A549 (cell line): ENCODE measurements at regions not wholly inside any gene's neighbourhood (a gene's known extent, or its start where the extent isn't known, plus 50 kb on each side); places are given as distances from the start of the nearest gene placed in this dataset.

Experiments
- ATAC-seq, 2 experiments: fragments of 200-7000 bp in 1 of 2; fragments of >200 bp in 1 of 2; cut with Nextera tagmentation in 1 of 2; cut with Tn5 transposase in 1 of 2; 3 replicates each; pipeline versions ENCODE4 v1.8.0 to v1.9.1; 2018 to 2020; ENCODE audit warnings: mild to moderate bottlenecking in 1 of 2, moderate library complexity in 1 of 2
- CTCF ChIA-PET: fragments of 300-600 bp; sonication (Branson Sonifier 250); formaldehyde crosslinking; extraction: SDS; loops from one replicate; lab custom pipeline; 2021; ENCODE audit warnings: antibody characterized with exemption, inconsistent platforms; lab: Yijun Ruan, JAX
- POLR2A ChIA-PET: fragments of 350-600 bp; formaldehyde crosslinking; extraction: SDS; loops from one replicate; lab custom pipeline; 2021; ENCODE audit warnings: antibody characterized with exemption, inconsistent platforms; lab: Yijun Ruan, JAX
- DNase-seq, 2 experiments: peaks; one replicate each; pipeline versions ENCODE4 v3.0.0 to v3.0.0-alpha.2; 2011 to 2016; ENCODE audit warnings: low read depth in 1 of 2, low spot score in 1 of 2
- FAIRE-seq: peaks from 2 replicates; lab custom pipeline; 2011; peaks lifted over from hg19 to GRCh38; lab: Jason Lieb, UNC
- H3K27ac ChIP-seq, 2 experiments: fragments of >200 bp; sonication (Bioruptor Twin); formaldehyde crosslinking; 3 replicates each; pipeline ENCODE4 v1.5.1; 2016 to 2017
- H3K4me1 ChIP-seq: fragments of >200 bp; sonication (Bioruptor Twin); formaldehyde crosslinking; 3 replicates; pipeline ENCODE4 v1.6.1; 2016
- H3K4me2 ChIP-seq: fragments of >200 bp; sonication (Bioruptor Twin); formaldehyde crosslinking; 3 replicates; pipeline ENCODE4 v1.6.1; 2016
- H3K4me3 ChIP-seq: fragments of >200 bp; sonication (Bioruptor Twin); formaldehyde crosslinking; 3 replicates; pipeline ENCODE4 v1.5.1; 2016
- H3K9me3 ChIP-seq: fragments of >200 bp; sonication (Bioruptor Twin); formaldehyde crosslinking; 3 replicates; pipeline ENCODE4 v1.6.1; 2016
- CBX2 ChIP-seq: fragments of 200-600 bp; sonication (generic); IDR thresholded peaks from 2 replicates; pipeline ENCODE4 v1.6.1; 2016; ENCODE audit warnings: low read depth, mild to moderate bottlenecking, borderline replicate concordance
- CEBPB ChIP-seq, 2 experiments: fragments of >200 bp in 1 of 2; sonication (Bioruptor Twin) in 1 of 2; formaldehyde crosslinking in 1 of 2; IDR thresholded peaks; 2 replicates each; pipeline ENCODE4 v1.6.1; 2012 to 2016
- CHD4 ChIP-seq: fragments of 200-600 bp; sonication (generic); IDR thresholded peaks from 2 replicates; pipeline ENCODE4 v1.6.1; 2016; ENCODE audit warnings: antibody characterized with exemption, mild to moderate bottlenecking, borderline replicate concordance
- EHMT2 ChIP-seq: fragments of 200-600 bp; sonication (generic); IDR thresholded peaks from 2 replicates; pipeline ENCODE4 v1.6.1; 2016; ENCODE audit warnings: antibody characterized with exemption, low read depth, mild to moderate bottlenecking, moderate library complexity
- ESRRA ChIP-seq: fragments of 150-350 bp; IDR thresholded peaks from 2 replicates; pipeline ENCODE4 v1.6.1; 2014; ENCODE audit warnings: mild to moderate bottlenecking, low read length, borderline replicate concordance
- FOSL2 ChIP-seq, 2 experiments: fragments of 450-650 bp in 1 of 2; fragments of >200 bp in 1 of 2; sonication (Bioruptor Twin) in 1 of 2; formaldehyde crosslinking; IDR thresholded peaks; 2 replicates each; pipeline versions ENCODE4 v1.5.0 to v1.6.1; 2016 to 2020; ENCODE audit warnings: mild to moderate bottlenecking in 1 of 2, moderate library complexity in 1 of 2
- GATA3 ChIP-seq: IDR thresholded peaks from 2 replicates; pipeline ENCODE4 v1.6.1; 2012; ENCODE audit warnings: borderline replicate concordance
- HOXA7 ChIP-seq: fragments of 250-450 bp; sonication (Bioruptor Pico); IDR thresholded peaks from 2 replicates; pipeline ENCODE4 v1.5.0; 2020; ENCODE audit warnings: mild to moderate bottlenecking, moderate library complexity
- HOXB5 ChIP-seq: fragments of 250-450 bp; sonication (Bioruptor Pico); IDR thresholded peaks from 2 replicates; pipeline ENCODE4 v1.5.0; 2020; ENCODE audit warnings: mild to moderate bottlenecking, moderate library complexity
- JUN ChIP-seq, 2 experiments: fragments of >200 bp; sonication (Bioruptor Twin); formaldehyde crosslinking; IDR thresholded peaks; 2 replicates in 1 of 2; 3 replicates in 1 of 2; pipeline ENCODE4 v1.6.1; 2016 to 2017
- KDM5A ChIP-seq: fragments of 200-600 bp; sonication (generic); IDR thresholded peaks from 2 replicates; pipeline ENCODE4 v1.6.1; 2016; ENCODE audit warnings: antibody characterized with exemption, mild to moderate bottlenecking
- MAX ChIP-seq: IDR thresholded peaks from 2 replicates; pipeline ENCODE4 v1.6.1; 2012
- MYC ChIP-seq: IDR thresholded peaks from 2 replicates; pipeline ENCODE4 v1.6.1; 2012; ENCODE audit warnings: mild to moderate bottlenecking, inconsistent platforms, low read length, improper control_type of control experiment, borderline replicate concordance
- NFE2L2 ChIP-seq: fragments of 150-350 bp; conservative IDR thresholded peaks from 2 replicates; pipeline ENCODE4 v1.6.1; 2014; ENCODE audit warnings: low read length
- PHF8 ChIP-seq: fragments of 200-600 bp; sonication (generic); IDR thresholded peaks from 2 replicates; pipeline ENCODE4 v1.6.1; 2016; ENCODE audit warnings: low read depth, mild to moderate bottlenecking, antibody characterized with exemption, moderate library complexity, borderline replicate concordance
- POLR2A ChIP-seq: IDR thresholded peaks from 2 replicates; pipeline ENCODE4 v1.6.1; 2012; ENCODE audit warnings: mild to moderate bottlenecking, low read length
- RNF2 ChIP-seq: fragments of 200-600 bp; sonication (generic); IDR thresholded peaks from 2 replicates; pipeline ENCODE4 v1.6.1; 2016; ENCODE audit warnings: low read depth, mild to moderate bottlenecking, antibody characterized with exemption, moderate library complexity, borderline replicate concordance
- SREBF2 ChIP-seq: fragments of 450-650 bp; IDR thresholded peaks from 2 replicates; pipeline ENCODE4 v1.6.1; 2014; ENCODE audit warnings: mild to moderate bottlenecking, moderate library complexity
- TP53 ChIP-seq: fragments of 250-450 bp; sonication (Bioruptor Pico); IDR thresholded peaks from 2 replicates; pipeline ENCODE4 v1.5.0; 2021; ENCODE audit warnings: mild to moderate bottlenecking, moderate library complexity
- ZC3H11A ChIP-seq: fragments of 450-650 bp; IDR thresholded peaks from 2 replicates; pipeline ENCODE4 v1.6.1; 2014; ENCODE audit warnings: antibody characterized with exemption, mild to moderate bottlenecking
- ZFP36 ChIP-seq: fragments of 450-650 bp; IDR thresholded peaks from 2 replicates; pipeline ENCODE4 v1.6.1; 2014; ENCODE audit warnings: borderline replicate concordance; ENCODE audit not compliant: partially characterized antibody
- ZSCAN20 ChIP-seq: fragments of 250-450 bp; sonication (Bioruptor Pico); IDR thresholded peaks from 2 replicates; pipeline ENCODE4 v1.8.0; 2022; ENCODE audit warnings: mild to moderate bottlenecking, moderate library complexity
- WGBS: methylation state at CpG from one replicate; pipeline ENCODE4 v1.1.6; 2017; ENCODE audit errors: missing lambda C conversion rate; 5-methylcytosine and 5-hydroxymethylcytosine counted together
- TF ChIP-seq, protein P1 (sequence below): fragments of 150-350 bp; IDR thresholded peaks from 2 replicates; pipeline ENCODE4 v1.6.1; 2014; ENCODE audit warnings: low read depth, mild to moderate bottlenecking, low read length
- TF ChIP-seq, protein P2 (sequence below): IDR thresholded peaks from 2 replicates; pipeline ENCODE4 v1.6.1; 2012
- TF ChIP-seq, protein P3 (sequence below): fragments of >200 bp; sonication (Bioruptor Twin); formaldehyde crosslinking; IDR thresholded peaks from 3 replicates; pipeline ENCODE4 v1.6.1; 2016
- TF ChIP-seq, protein P4 (sequence below): fragments of >200 bp; sonication (Bioruptor Twin); formaldehyde crosslinking; IDR thresholded peaks from 2 replicates; pipeline ENCODE4 v1.6.1; 2016

GRCh38 chr7:69277366-69277765 lies 320.9 kb upstream of the AUTS2 start:
- no peak overlapping the region for H3K4me3 ChIP-seq
- TF ChIP-seq ZFP36, result no peak
- no peak for TF ChIP-seq CEBPB (IDR thresholded peaks at IDR 0.05)
- TF ChIP-seq, protein P1, sequence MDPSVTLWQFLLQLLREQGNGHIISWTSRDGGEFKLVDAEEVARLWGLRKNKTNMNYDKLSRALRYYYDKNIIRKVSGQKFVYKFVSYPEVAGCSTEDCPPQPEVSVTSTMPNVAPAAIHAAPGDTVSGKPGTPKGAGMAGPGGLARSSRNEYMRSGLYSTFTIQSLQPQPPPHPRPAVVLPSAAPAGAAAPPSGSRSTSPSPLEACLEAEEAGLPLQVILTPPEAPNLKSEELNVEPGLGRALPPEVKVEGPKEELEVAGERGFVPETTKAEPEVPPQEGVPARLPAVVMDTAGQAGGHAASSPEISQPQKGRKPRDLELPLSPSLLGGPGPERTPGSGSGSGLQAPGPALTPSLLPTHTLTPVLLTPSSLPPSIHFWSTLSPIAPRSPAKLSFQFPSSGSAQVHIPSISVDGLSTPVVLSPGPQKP, result no peak
- no peak for TF ChIP-seq EHMT2
- TF ChIP-seq RNF2, result no peak
- TF ChIP-seq MAX, result no peak
- no peak for TF ChIP-seq ESRRA
- no peak for TF ChIP-seq CHD4
- TF ChIP-seq PHF8, result no peak
- TF ChIP-seq TP53, result no peak
- TF ChIP-seq POLR2A, result no peak
- TF ChIP-seq HOXB5 (CRISPR knock-in tag), result no peak
- TF ChIP-seq, protein P2, sequence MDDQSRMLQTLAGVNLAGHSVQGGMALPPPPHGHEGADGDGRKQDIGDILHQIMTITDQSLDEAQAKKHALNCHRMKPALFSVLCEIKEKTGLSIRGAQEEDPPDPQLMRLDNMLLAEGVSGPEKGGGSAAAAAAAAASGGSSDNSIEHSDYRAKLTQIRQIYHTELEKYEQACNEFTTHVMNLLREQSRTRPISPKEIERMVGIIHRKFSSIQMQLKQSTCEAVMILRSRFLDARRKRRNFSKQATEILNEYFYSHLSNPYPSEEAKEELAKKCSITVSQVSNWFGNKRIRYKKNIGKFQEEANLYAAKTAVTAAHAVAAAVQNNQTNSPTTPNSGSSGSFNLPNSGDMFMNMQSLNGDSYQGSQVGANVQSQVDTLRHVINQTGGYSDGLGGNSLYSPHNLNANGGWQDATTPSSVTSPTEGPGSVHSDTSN, result no peak
- TF ChIP-seq SREBF2, result no peak
- no peak for TF ChIP-seq FOSL2 (IDR thresholded peaks at IDR 0.05)
- TF ChIP-seq FOSL2 (CRISPR knock-in tag; IDR thresholded peaks at IDR 0.05), result no peak
- no peak for TF ChIP-seq HOXA7 (CRISPR knock-in tag)
- TF ChIP-seq ZSCAN20 (CRISPR knock-in tag), result no peak
- TF ChIP-seq, protein P3, sequence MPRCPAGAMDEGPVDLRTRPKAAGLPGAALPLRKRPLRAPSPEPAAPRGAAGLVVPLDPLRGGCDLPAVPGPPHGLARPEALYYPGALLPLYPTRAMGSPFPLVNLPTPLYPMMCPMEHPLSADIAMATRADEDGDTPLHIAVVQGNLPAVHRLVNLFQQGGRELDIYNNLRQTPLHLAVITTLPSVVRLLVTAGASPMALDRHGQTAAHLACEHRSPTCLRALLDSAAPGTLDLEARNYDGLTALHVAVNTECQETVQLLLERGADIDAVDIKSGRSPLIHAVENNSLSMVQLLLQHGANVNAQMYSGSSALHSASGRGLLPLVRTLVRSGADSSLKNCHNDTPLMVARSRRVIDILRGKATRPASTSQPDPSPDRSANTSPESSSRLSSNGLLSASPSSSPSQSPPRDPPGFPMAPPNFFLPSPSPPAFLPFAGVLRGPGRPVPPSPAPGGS, result no peak
- no peak for FAIRE-seq
- POLR2A ChIA-PET, result no interaction called here
- ATAC-seq, result no peak
- no peak for DNase-seq
- H3K4me1 ChIP-seq, result no peaks in the 10 kb centered on the region
- no peak overlapping the region for H3K27ac ChIP-seq
- CTCF ChIA-PET, result interaction anchor here (0.6 kb wide), 1 partner anchor 249 kb away, joined by 3 read pairs; no protein-coding TSS in a partner anchor
- no peak overlapping the region for H3K4me2 ChIP-seq
- 25% methylated on average over 5 of the region's 5 CpGs for WGBS
- peaks cover 6% of the 10 kb centered on the region; the same call in 1 of the 3 replicates for H3K9me3 ChIP-seq

DNA sequence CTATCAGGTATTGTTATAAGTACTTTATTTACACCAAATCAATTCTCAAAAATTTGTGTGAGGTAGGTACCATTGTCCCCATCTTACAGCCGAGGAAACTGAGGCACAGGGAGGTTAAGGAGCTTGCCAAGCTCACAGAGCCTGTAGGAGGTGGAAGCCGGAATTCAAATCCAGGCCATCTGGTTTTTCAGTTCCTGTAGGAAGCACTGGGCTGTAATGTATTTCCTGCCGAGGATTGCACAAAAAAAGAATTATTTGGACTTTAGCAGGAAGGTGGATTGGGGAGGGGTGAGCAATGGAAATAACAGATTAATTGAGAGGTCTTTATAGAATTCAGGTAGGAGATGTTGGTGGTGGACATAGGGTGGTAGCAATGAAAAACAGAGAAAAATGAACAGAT lies 315.3 kb upstream of the AUTS2 start:
- no peak overlapping the region for H3K4me2 ChIP-seq
- CTCF ChIA-PET, result interaction anchor here (1.2 kb wide), 1 partner anchor 30 kb away, joined by 3 read pairs; no protein-coding TSS in a partner anchor
- TF ChIP-seq ZC3H11A (no peak), MAX (no peak), ESRRA (no peak)
- TF ChIP-seq, all 56 proteins: peak for 0
- FAIRE-seq (no peak), DNase-seq (no peak), ATAC-seq (no peak)
- POLR2A ChIA-PET, result no interaction called here
- no peak overlapping the region for H3K27ac ChIP-seq
- 7% methylated on average over 3 of the region's 3 CpGs for whole genome bisulfite sequencing
- no peak overlapping the region for H3K4me3 ChIP-seq
- no peaks in the 10 kb centered on the region for H3K4me1 ChIP-seq
- H3K9me3 ChIP-seq, result peaks cover 9% of the 10 kb centered on the region; the same call in 2 of the 3 replicates

DNA sequence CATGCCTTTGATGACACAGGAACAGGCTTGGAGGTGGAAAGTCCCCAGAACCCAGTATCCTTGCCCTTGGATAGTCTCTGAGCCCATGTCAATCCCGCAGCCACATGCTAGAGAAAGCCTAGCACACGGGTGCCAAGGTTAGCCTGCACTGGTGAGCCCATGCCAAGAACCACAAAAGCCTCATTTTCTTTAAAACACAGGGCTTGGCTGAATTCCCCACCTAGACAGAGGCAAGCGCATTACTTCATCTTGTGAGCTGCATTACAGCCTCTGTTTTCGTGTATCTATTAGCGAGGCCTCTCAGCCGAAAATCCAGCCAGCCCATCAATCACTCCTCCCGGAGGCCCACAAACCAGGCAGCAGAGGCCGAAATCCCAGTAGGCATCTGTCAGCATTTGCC lies 314.9 kb upstream of the AUTS2 start:
- Histone ChIP-seq H3K4me3 (no peak overlapping the region), H3K4me1 (no peaks in the 10 kb centered on the region), H3K4me2 (no peak overlapping the region), H3K9me3 (peaks cover 9% of the 10 kb centered on the region; the same call in 2 of the 3 replicates), H3K27ac (no peak overlapping the region)
- TF ChIP-seq MYC, result no peak
- TF ChIP-seq ESRRA, result no peak
- TF ChIP-seq KDM5A, result no peak
- no peak for TF ChIP-seq CBX2
- TF ChIP-seq POLR2A, result no peak
- no peak for TF ChIP-seq JUN (IDR thresholded peaks at IDR 0.05)
- TF ChIP-seq, protein P4, sequence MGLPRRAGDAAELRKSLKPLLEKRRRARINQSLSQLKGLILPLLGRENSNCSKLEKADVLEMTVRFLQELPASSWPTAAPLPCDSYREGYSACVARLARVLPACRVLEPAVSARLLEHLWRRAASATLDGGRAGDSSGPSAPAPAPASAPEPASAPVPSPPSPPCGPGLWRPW, result no peak
- TF ChIP-seq NFE2L2, result no peak
- no peak for TF ChIP-seq CEBPB (IDR thresholded peaks at IDR 0.05)
- no peak for TF ChIP-seq ZSCAN20 (CRISPR knock-in tag)
- no peak for TF ChIP-seq TP53
- TF ChIP-seq, protein P2, result no peak
- no peak for TF ChIP-seq HOXB5 (CRISPR knock-in tag)
- TF ChIP-seq GATA3, result no peak
- no peak for ATAC-seq
- ChIA-PET POLR2A (no interaction called here), CTCF (interaction anchor here (1.2 kb wide), 1 partner anchor 31 kb away, joined by 3 read pairs; no protein-coding TSS in a partner anchor)
- DNase-seq, result no peak
- no peak for FAIRE-seq
- 49% methylated on average over 8 of the region's 8 CpGs for WGBS
